ENCODE measurements at regions not wholly inside any gene's neighbourhood (a gene's known extent, or its start where the extent isn't known, plus 50 kb on each side); places are given as distances from the start of the nearest gene placed in this dataset.

DNA sequence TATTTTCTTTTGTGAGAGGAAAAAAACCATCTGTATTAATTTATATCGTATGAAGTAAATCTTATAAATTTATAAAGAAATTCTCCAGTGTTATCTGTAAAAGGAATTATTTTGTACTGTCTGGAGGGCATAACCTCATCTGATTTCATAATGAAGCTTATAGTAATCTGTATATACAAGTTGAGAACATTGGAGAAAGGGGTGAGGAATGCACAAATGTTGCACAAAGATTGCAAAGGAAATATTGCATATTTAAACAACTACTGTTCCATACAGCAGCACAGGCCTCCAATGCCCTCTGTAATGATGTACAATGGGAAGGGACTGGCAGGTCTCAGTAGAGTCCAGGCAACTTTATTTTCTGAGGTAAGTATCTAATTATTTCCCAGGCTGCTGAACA, 50.8 kb upstream of the KCNJ16 start:
- H3K27me3 Mint-ChIP-seq (ENCODE audit: low read depth) = no peaks in the 10 kb centered on the region
- peaks cover 13% of the 10 kb centered on the region for H3K9me3 Mint-ChIP-seq
- no peak overlapping the region for H3K27ac Mint-ChIP-seq
- TF ChIP-seq CTCF (IDR thresholded peaks at IDR 0.05; ENCODE audit: unreplicated experiment in 3 of 3) = no peak
- no peak overlapping the region for H3K4me3 Mint-ChIP-seq
- peaks cover 27% of the 10 kb centered on the region for H3K4me1 Mint-ChIP-seq
- H3K36me3 Mint-ChIP-seq (ENCODE audit: low read depth) = no peaks in the 10 kb centered on the region

Measured in nephron (organoid).